GM19455 (cell line): ENCODE measurements at regions not wholly inside any gene's neighbourhood (a gene's known extent, or its start where the extent isn't known, plus 50 kb on each side); places are given as distances from the start of the nearest gene placed in this dataset.

Source experiments
- ATAC-seq: cut with Tn5 transposase; IDR thresholded peaks from one replicate; pipeline ENCODE4 v1.9.1; 2021; ENCODE audit not compliant: unreplicated experiment

DNA sequence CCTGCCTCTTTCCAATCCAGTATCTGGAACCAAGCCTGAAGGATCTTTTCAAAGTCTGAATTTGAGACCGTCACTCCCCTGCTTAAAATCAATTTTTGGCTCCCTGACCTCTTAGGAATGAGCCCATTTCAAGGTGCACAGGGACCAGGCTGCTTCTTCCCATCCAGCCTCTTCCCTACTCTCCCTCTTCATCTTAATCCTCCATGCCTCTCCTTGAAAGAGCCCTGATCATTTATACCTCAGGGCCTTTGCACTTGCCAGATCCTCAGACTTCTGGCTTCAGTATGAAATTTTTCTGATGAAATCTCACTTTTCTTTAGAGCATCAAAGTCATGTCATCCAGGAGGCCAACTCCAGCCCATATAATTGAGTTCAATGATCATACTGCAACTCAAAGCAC lies 399.5 kb upstream of the CELF2 start:
- ATAC-seq = no peak

DNA sequence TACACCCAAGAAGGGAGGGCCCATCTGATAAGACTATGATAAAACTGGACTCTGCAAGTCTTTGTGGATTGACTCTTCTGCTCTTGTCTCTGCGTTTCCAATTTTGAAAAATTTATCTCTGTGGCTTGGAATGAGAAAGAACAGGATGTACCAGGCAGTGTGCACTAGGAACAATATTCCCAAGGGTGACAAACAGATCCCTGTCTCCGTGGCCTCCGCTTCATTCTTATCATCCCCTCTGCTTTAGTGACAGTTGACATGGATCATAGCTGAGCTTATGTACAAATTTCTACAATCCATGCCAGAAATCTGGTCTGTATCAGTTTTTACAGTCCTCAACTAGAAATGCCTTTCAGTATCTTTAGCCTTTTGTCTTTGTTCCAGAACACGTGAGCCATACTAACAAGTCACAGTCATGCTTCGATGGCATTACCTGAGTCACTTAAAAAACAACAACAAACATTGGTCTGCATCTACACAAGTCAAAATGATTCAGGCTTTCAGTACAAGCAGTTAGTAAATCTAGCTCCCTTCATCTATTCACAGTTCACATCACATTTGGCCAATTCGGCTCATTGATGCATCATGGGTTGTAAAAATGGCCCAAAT lies 393.6 kb upstream of the CELF2 start:
- ATAC-seq = no peak

DNA sequence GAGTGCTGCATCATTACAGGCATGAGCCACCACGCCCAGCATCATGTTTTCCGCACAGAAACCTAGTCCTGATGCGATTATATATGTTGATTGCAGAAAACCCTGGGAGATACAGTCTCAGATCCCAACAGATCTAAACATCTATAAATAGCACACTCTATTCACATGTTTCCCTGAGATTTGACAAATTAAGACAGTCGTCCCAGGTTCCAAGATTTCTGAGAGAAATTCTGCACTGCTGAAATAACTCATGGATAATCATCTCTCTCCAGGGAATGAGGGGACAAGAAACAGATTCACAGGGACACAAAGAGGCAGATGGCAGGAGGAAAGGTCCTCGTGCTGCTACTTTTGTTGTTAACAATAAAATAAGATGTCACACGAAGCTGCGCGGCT lies 393.1 kb upstream of the CELF2 start:
- no peak for ATAC-seq

DNA sequence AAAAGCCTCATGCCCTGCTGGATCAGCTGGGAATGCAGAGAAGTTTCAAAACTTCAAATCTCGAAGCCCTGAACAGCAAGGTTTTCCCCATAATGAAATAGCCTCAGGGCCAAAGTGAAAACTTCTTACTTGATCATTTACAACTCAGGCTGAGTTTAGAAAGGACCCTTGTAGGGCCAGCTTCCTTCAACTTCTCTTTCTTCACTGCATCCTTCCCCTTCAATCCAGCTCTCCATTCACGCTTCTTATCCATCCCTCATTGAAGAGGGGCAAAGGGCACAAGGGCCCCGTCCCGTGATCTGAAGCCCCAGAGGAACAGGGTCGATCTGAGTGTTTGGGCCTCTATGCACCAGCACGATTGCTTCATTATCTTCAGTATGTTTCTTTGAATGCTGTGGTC lies 392.2 kb upstream of the CELF2 start:
- ATAC-seq = no peak

DNA sequence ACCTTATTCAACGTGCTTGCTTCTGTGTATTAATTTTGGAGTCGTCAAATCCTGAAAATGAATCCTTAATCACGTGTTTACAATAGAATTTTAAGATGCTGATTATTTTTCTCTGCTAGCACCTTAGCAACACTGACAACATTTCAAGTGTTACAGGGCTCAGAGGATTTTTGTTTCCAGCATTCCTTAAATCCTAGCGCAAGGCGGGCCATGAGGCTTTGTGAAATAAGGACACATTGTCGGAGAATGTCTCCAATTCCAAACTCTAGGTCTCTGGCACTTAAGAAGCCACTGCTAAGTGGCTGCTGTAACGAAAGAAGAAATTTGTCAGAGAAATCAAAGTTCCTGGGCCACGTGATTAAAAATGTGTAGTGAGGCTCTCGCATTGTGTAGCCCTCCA lies 390.9 kb upstream of the CELF2 start:
- ATAC-seq = no peak

DNA sequence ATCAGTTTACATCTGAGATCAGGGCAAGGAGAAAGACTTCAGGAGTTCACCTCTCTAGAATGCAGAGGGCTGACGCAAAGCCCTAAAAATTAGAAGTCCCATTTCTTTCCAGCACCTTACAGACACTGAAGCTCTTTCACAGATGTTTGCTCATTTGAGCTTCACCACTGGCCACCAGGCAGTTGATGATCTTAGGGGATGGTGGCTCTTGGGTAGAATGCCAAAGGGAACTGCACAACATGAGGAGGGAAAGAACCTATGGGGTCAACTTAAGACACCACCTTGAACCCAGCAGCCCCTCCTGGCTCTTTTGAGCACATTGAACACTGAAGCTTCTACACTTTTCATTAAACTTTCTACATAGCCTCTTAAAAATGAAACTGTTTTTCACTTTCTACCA lies 390.3 kb upstream of the CELF2 start:
- ATAC-seq = no peak

DNA sequence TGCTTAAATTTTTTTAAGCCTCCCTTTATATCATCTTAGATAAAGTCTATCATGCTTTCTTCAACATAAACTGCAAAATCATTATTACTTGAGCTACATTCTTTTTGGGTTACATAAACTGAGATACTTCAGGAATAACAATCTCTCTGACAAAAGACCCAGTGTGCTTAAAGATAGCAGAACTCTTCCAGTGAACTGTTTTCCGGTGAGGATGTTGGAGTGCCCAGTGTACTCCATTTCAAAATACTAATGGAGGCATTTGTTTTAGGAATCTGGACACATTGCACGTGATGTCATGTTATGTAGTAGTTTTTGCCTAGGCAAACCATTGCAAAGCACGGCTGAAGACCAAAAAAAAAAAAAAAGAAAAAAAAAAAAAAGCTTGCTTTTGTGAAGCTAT lies 388.2 kb upstream of the CELF2 start:
- ATAC-seq = no peak

DNA sequence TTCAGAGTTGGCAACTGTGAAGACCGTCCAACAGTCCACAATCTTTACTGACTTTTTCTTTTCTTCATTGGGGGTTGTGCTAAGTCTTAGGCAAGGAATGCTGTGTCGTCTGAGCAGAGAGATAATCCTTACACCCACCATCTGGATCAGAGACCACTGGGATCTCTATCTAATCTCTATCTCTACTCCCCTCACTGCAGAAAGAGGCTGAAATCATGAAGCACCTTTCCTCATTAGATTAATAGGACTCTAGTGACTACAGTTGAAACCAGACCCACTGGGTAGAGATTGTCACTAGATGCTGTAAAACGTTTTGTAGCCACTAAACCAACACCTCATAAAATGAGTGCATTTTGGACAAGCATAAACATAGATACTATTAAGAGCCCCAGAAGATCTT lies 387.4 kb upstream of the CELF2 start:
- no peak for ATAC-seq

DNA sequence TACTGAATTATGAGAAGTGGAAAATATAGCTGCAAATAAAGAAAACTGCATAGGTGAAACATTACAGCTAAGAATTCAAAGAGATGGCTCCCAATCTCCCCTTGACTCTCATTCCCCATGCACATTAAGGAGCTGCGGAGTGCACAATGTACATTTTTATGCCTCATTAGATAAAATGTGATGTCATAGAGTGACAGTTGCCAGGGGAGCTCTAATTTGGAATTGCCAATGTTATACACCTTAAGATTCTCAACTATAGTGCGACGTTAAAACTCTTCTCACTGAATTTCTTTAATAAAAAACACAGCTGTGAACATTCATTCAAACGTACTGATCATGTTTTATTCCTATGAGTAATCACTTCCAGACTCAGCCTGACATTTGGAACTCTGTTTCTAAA lies 386.9 kb upstream of the CELF2 start:
- ATAC-seq = no peak

DNA sequence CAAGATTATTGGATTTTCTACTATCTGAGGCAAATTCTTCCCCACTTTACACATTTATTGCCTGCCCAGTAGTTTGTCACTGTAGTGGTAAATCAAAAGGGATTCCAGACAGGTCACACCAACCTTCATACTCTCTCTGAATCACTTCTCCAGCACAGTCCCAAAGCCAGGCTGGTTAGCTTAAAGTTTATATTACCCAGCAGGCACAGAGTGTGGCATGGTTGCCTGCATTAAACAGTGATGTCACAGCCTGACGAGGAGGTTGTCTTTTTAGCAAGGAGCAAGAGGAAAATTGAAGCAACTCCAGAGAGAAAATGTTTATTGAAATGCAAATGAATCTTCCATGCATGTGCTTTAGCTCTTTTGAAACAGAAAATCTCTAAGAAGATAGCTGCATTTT lies 375.5 kb upstream of the CELF2 start:
- ATAC-seq = no peak

DNA sequence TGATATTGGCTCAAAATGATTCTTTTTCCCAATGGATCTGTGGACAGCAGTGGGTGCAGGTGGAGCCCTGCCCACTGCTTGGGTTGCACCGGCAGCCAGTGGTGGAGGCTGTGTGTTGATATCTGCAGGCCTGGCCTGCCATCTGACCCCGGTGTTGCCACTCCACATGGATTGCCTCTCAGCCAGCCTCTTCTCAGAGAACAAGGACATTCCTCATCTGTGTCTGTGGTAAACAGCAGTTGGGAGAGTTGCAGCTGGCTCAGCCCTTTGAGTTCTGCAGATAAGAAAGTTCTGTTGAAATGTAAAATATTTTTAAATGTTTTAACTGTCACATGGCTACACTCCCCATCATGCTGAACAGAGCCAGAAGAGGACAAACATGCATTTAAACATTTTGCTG lies 374.9 kb upstream of the CELF2 start:
- no peak for ATAC-seq

DNA sequence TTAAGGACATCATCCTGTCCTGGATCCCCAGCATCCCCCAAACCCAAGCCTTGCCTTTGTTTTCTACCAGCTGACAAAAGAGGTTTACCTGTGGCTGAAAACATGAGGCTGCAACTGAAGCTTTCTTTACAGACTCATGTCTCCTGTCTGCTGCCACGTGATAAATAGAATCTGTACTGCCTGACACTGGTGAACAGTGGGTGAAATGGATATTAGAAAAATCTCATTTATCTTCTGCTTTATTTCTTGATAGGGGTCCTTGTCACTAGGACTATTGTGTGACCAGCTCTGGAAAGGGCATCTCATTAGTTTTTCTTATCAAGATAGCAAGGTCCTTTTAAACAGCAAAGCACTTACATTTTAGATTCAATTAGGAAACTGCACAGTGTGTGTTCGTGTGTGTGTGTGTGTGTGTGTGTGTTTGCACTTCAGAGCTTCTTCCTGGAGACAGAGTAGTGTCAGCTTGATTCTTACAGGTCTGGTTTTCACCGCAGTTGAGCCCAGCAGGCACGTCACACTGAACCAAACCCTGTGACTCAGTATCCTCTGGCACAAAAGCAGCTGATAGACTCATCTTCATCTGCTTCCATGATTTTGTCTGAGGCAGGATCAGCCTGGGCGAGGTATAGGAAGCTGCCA lies 373.5 kb upstream of the CELF2 start:
- ATAC-seq = no peak

DNA sequence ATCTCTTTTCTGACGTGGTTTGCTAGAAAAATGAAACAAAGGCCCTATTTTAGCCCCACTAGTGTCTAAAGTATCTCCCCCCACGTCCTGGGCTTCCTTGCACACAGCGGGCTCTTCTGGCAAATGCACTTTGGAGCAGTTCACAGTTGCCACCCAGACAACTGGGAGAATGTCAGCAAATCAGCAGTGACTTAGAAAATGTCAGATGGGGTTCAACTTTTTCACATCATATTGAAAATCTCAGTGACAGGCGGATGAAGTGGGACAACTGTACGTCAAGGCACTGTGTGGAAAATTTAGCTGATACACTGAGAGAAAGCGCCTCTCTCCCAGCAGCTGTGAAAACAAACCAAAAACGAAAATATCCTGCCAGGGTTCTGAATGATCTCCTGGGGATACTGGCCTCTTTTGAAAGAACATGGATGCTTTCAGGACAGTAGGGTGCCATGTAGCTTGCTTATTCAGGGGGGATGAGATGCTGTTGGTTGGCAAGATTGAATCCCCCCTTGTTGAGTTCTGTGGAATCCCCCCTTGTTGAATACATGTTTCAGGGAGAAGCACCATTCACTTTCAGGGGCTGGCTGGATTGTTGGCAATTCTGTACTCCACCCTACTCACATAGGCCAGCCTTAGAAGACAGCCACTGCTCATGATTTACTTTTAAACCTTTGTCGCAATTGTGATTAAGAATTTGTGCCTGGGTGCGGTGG lies 372.8 kb upstream of the CELF2 start:
- ATAC-seq = no peak

DNA sequence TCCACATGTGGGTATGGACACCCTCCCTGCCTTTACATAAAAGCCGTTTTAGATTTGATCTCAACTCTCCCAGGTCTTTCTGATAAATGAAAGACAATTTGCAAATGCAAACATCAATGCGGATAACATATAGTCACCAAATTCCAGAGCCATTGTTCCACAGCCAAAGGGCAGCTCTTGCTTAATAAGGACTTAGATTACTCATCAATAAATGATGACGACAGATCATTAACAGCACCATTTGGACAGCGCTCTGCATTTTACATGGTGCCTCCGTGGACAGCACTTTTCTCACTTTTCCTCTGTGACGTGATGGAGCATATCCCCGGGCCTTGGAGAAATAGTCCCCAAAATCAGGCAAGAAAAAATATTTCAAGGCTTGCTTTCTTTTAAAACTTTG lies 370.3 kb upstream of the CELF2 start:
- ATAC-seq = no peak

DNA sequence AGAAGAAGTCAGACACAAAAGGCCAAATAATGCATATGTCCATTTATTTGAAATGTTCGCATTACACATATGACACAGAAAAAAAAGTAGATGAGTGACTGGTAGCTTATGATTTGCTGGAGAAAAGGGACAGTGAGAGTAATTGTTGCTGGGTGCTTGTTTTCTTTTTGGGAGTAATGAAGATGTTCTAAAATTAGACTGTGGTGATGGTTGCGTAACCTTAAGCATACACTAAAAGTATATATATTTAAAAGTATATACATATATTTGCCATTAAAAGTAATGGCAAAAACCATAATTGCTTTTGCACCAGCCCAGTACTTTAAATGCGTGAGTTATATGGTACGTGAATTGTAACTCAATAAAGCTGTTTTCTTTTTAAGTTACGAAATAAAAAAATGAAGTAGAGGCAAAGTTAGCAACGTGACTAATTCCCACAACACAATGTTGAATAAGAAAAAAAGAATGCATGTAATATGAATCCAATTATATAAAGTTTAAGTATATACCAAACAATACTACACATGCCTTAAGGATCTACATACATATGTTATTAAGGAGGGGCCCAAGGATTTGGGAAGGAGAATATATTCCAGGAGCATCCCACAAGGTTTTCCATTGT lies 360.4 kb upstream of the CELF2 start:
- ATAC-seq = no peak

DNA sequence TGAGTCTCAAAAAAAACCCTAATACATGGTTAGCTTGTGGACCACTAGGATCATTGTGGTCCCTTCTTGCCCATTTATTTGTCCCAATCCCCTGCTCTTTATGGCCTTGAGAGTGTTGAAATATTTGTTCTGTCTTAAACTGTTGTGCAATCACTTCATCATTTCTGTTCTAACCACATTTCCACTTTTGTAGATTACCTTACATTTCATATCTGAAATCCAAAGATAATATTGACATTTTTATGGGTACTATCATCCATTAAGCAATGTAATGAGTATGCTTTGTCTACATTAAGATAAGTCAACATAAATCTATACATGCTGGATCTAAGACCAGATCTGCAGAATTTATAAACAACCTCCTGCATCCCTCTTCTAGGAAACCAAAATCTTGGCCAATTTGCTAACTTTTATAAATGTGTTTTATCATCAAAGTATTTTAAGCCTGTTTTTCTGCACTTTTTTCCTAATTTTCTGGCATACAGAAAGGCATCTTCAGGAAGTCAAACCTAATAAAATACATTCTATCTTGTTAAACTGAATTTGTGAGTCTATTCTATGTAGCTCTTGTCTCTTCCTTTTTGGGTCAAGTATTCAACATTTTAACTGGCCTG lies 359.4 kb upstream of the CELF2 start:
- no peak for ATAC-seq

DNA sequence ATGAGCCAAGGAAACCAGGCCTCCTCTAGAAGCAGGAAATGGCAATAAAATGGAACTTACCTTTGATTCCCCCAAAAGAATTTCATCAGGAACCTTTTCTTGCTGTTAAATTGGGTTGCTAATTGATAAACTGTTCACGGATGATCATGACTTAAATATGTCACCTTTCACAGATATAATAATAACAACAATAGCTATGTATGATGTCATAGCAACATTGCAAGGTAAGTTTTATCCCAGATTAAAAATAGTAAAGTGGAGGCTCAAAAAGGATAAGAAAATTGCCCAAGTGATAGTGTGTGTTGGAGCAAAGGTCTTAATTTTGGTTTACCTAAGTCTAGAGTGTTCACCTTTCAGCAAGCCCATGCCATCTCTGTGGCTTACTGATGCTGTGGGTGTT lies 357.6 kb upstream of the CELF2 start:
- no peak for ATAC-seq

DNA sequence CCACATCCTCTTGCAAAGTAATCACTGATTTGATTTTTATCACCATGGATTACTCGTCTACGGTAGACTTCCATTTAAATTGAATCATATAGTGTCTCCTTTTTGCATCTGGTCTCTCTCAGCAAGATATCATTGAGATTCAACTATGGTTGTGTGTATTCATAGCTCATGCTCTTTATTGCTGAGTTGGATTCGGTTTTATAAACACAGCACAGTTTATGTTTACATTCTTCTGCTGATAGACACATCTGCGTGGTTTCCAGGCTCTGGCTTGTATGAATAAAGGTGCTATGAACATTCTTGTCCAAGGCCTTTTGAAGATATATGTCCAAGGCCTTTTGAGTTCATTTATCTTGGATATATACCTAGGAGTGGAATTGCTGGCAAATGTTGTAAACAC lies 356.5 kb upstream of the CELF2 start:
- no peak for ATAC-seq

DNA sequence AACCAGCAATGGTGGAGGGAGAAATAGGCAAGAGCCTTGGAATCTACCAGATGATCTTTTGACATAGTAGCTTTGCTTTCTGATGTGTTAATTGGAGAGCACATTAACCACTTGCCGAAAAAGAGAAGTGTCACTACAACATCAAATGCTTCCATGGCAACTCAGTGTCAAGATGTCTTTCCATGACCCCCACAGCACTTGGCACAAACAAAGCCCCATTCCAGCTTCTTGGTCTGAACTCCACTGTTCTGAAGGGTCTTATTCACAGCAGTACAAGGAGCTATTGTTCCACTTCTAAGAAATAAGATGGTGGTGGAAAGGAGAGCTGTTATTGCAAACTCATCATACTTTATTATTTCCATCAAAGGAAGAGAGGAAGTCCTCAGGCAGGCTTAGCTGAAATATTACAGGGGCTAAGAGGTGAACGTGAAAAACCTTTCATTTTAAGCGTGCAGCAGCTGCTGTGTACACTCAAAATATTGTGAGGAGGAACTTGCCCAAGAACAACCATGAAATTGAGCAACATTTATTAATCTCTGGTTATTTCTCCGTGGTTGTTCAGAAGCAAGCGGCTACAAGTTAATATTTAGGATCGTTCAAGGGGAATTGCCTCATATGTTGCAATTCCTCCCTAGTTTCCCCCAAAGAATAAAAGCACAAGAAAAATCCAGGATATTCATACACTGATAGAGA lies 354.8 kb upstream of the CELF2 start:
- no peak for ATAC-seq

DNA sequence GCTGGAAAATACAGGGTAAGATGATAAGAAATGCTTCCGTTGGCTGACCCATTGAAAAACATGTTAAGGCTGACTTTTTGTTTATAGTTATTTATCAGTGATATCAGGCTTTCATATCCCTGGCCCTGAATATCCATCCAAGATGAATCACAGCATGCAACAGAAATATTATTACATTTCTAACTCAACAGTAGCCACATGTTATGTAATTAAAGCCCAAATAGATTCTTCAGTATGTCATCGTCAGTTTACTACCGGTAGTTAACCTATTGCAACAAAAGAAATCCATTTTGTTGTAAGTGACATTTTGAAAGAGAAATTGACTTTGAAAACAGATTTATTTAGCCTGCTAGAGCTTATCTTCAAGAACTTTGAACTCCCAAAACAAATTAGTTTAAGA lies 354.1 kb upstream of the CELF2 start:
- no peak for ATAC-seq

DNA sequence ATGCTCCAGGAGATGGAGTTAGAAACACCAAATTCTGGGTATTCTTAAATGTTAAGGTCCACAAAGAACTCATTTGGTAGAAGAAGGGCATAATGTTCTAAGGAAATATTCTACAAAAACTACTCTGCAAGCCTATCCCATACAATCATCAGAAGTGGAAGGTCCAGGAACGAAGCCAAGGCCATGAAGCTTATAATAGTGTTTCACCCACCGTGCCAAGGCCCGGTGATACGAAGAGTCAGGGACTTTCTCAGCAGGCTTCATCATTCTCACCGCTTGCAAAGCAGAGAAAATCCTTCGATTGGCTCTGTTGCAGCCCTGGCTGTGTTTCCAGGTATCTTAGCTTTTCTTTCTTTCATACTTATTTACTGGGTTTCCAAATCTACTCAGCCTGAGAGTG lies 351.9 kb upstream of the CELF2 start:
- ATAC-seq = no peak
